ENCODE measurements at regions not wholly inside any gene's neighbourhood (a gene's known extent, or its start where the extent isn't known, plus 50 kb on each side); places are given as distances from the start of the nearest gene placed in this dataset.

- DNase-seq = no peak
These were observed 530.3 kb downstream of the MATN1 start for GRCh38 chr1:30192969-30193630.

GRCh38 chr1:30191154-30191702, 532.2 kb downstream of the MATN1 start:
- no peak for DNase-seq

GRCh38 chr1:30190511-30191153, 532.8 kb downstream of the MATN1 start:
- DNase-seq = no peak

- DNase-seq = no peak
These were observed 533.4 kb downstream of the MATN1 start for GRCh38 chr1:30189818-30190500.

- DNase-seq = no peak
These were observed 534.4 kb downstream of the MATN1 start for GRCh38 chr1:30188999-30189398.

- DNase-seq = no peak
These were observed 535.1 kb downstream of the MATN1 start for GRCh38 chr1:30188329-30188728.

GRCh38 chr1:30187413-30188023, 535.9 kb downstream of the MATN1 start:
- no peak for DNase-seq

- DNase-seq = no peak
These were observed 536.8 kb downstream of the MATN1 start for GRCh38 chr1:30186586-30186985.

- DNase-seq = no peak
These were observed 537.6 kb downstream of the MATN1 start for GRCh38 chr1:30185809-30186208.

- DNase-seq = no peak
These were observed 538.1 kb downstream of the MATN1 start for GRCh38 chr1:30185313-30185712.

- DNase-seq = no peak
These were observed 538.8 kb downstream of the MATN1 start for GRCh38 chr1:30184393-30185141.

- DNase-seq = no peak
These were observed 539.5 kb downstream of the MATN1 start for GRCh38 chr1:30183895-30184294.

GRCh38 chr1:30183006-30183405, 540.4 kb downstream of the MATN1 start:
- DNase-seq = no peak

- no peak for DNase-seq
These were observed 543.3 kb downstream of the MATN1 start for GRCh38 chr1:30179942-30180543.

GRCh38 chr1:30176477-30176876, 546.9 kb downstream of the MATN1 start:
- no peak for DNase-seq

- no peak for DNase-seq
These were observed 548.9 kb downstream of the MATN1 start for GRCh38 chr1:30174499-30174898.

- no peak for DNase-seq
These were observed 549.8 kb downstream of the MATN1 start for GRCh38 chr1:30173560-30173959.

GRCh38 chr1:30172757-30173156, 550.6 kb downstream of the MATN1 start:
- no peak for DNase-seq

- DNase-seq = no peak
These were observed 551.1 kb downstream of the MATN1 start for GRCh38 chr1:30172299-30172694.

GRCh38 chr1:30171537-30172298, 551.7 kb downstream of the MATN1 start:
- DNase-seq = no peak

- no peak for DNase-seq
These were observed 554.1 kb downstream of the MATN1 start for GRCh38 chr1:30169269-30169668.

GRCh38 chr1:30166174-30166573, 557.2 kb downstream of the MATN1 start:
- DNase-seq = no peak
